ENCODE measurements at regions not wholly inside any gene's neighbourhood (a gene's known extent, or its start where the extent isn't known, plus 50 kb on each side); places are given as distances from the start of the nearest gene placed in this dataset.

GRCh38 chr6:95681736-95682135, 104.4 kb downstream of the MANEA start:
- TF ChIP-seq RBAK (CRISPR knock-in tag; IDR thresholded peaks at IDR 0.05) (no peak), ZNF597 (CRISPR knock-in tag; IDR thresholded peaks at IDR 0.05) (no peak), KLF9 (CRISPR knock-in tag; IDR thresholded peaks at IDR 0.05; ENCODE audit: low read depth) (no peak), ZSCAN30 (CRISPR knock-in tag; IDR thresholded peaks at IDR 0.05) (no peak), RFXANK (CRISPR knock-in tag; IDR thresholded peaks at IDR 0.05) (no peak), MZF1 (CRISPR knock-in tag; IDR thresholded peaks at IDR 0.05; ENCODE audit: borderline replicate concordance) (no peak), ELF4 (CRISPR knock-in tag; IDR thresholded peaks at IDR 0.05; ENCODE audit: borderline replicate concordance) (no peak), TEAD2 (CRISPR knock-in tag; IDR thresholded peaks at IDR 0.05) (no peak), SP140L (CRISPR knock-in tag; IDR thresholded peaks at IDR 0.05; ENCODE audit: borderline replicate concordance) (no peak), HNRNPK (IDR thresholded peaks at IDR 0.05; ENCODE audit: low read depth, low read length, poor library complexity, severe bottlenecking) (no peak), PRDM15 (CRISPR knock-in tag; IDR thresholded peaks at IDR 0.05) (no peak), MXD1 (CRISPR knock-in tag; IDR thresholded peaks at IDR 0.05) (no peak)

All from HepG2 (cell line).